Common myeloid progenitor, CD34-positive (primary cell): ENCODE measurements at regions not wholly inside any gene's neighbourhood (a gene's known extent, or its start where the extent isn't known, plus 50 kb on each side); places are given as distances from the start of the nearest gene placed in this dataset.

Experiments
- CTCF ChIA-PET: fragments of 350-600 bp; sonication (Branson Sonifier 250); formaldehyde crosslinking; loops from one replicate; lab custom pipeline; 2021; ENCODE audit warnings: antibody characterized with exemption; lab: Charles Lee
- POLR2A ChIA-PET: fragments of 350-600 bp; sonication (Branson Sonifier 250); formaldehyde crosslinking; loops from one replicate; lab custom pipeline; 2021; ENCODE audit warnings: antibody characterized with exemption; lab: Charles Lee
- DNase-seq, 3 donors: peaks; one replicate each; pipeline versions ENCODE4 v3.0.0 to v3.0.0-alpha.2; 2013
- H3K27ac ChIP-seq, 2 experiments: 1 replicate in 1 of 2; 2 replicates in 1 of 2; pipeline ENCODE4 v1.7.0; 2013; ENCODE audit warnings: inconsistent platforms in 2 of 2, low read length in 2 of 2, mild to moderate bottlenecking in 2 of 2, low read depth in 1 of 2, moderate library complexity in 1 of 2; ENCODE audit not compliant: severe bottlenecking in 2 of 2, insufficient read depth in 1 of 2, poor library complexity in 1 of 2
- H3K27me3 ChIP-seq, 5 experiments: replicated peaks in 2 of 5; 1 replicate in 3 of 5; 2 replicates in 2 of 5; pipeline versions ENCODE4 v1.6.1 to v1.7.0; 2013; ENCODE audit warnings: low read length in 4 of 5, mild to moderate bottlenecking in 2 of 5, moderate library complexity in 2 of 5, inconsistent platforms in 1 of 5; ENCODE audit not compliant: insufficient read depth in 5 of 5, control insufficient read depth in 4 of 5
- H3K36me3 ChIP-seq, 4 experiments: 1 replicate in 2 of 4; 2 replicates in 2 of 4; pipeline versions ENCODE4 v1.6.1 to v1.7.0; 2013; ENCODE audit warnings: low read length in 3 of 4, control low read depth in 1 of 4, mild to moderate bottlenecking in 1 of 4; ENCODE audit not compliant: control insufficient read depth in 4 of 4, insufficient read depth in 4 of 4
- H3K4me1 ChIP-seq, 4 experiments: 1 replicate in 3 of 4; 2 replicates in 1 of 4; pipeline versions ENCODE4 v1.6.1 to v1.7.1; 2013; ENCODE audit warnings: low read length in 3 of 4, mild to moderate bottlenecking in 3 of 4, control low read depth in 1 of 4, inconsistent platforms in 1 of 4, moderate library complexity in 1 of 4; ENCODE audit not compliant: control insufficient read depth in 4 of 4, insufficient read depth in 4 of 4; ENCODE audit errors: control extremely low read depth in 1 of 4
- H3K4me3 ChIP-seq, 7 experiments: 1 replicate in 4 of 7; 2 replicates in 3 of 7; pipeline versions ENCODE4 v1.5.1 to v1.7.0; 2013; ENCODE audit warnings: mild to moderate bottlenecking in 7 of 7, low read length in 6 of 7, moderate library complexity in 6 of 7, inconsistent platforms in 2 of 7, low read depth in 2 of 7, control low read depth in 1 of 7; ENCODE audit not compliant: insufficient read depth in 4 of 7, control insufficient read depth in 1 of 7; ENCODE audit errors: extremely low read depth in 1 of 7
- H3K9me3 ChIP-seq, 5 experiments: 1 replicate in 4 of 5; 2 replicates in 1 of 5; pipeline versions ENCODE4 v1.6.1 to v1.7.1; 2013; ENCODE audit warnings: low read length in 4 of 5, mild to moderate bottlenecking in 2 of 5, inconsistent platforms in 1 of 5, low read depth in 1 of 5, moderate library complexity in 1 of 5; ENCODE audit not compliant: control insufficient read depth in 4 of 5, insufficient read depth in 2 of 5; ENCODE audit errors: control extremely low read depth in 1 of 5
- WGBS: methylation state at CpG from one replicate; pipeline ENCODE4 v1.1.5; 2013; ENCODE audit not compliant: insufficient coverage; 5-methylcytosine and 5-hydroxymethylcytosine counted together

- POLR2A ChIA-PET, result no interaction called here
- DNase-seq, result no peak
- H3K4me1 ChIP-seq, result peaks cover 3 to 27% (median 24%) of the 10 kb centered on the region in 4 experiments
- WGBS, result 88% methylated on average over 2 of the region's 2 CpGs
- H3K9me3 ChIP-seq, result no peaks in the 10 kb centered on the region
- CTCF ChIA-PET, result no interaction called here
- H3K4me3 ChIP-seq, result no peak overlapping the region
- no peak overlapping the region for H3K27ac ChIP-seq
- H3K27me3 ChIP-seq, result peaks cover 0 to 58% (median 22%) of the 10 kb centered on the region in 5 experiments
- no peaks in the 10 kb centered on the region for H3K36me3 ChIP-seq
These were observed 153.2 kb upstream of the FRMD4B start for GRCh38 chr3:69539134-69539533.

DNA sequence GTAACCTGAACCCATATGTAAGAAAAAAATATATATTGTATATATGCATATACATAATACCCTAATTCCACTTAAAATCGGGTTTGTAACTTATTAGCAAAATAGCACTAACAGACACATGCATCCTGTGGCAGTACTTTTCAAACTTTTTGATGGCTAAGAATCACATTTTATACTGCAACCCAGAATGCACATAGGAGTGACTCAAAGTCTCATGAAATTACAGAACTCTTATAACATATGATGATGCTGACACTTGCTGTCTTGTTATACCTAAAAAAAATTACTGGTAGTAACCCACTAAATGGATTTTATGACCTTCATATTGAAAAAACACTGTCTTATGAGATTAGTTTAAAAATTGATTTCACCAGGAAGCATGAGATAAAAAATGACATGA is 152.4 kb upstream of the FRMD4B start:
- H3K27me3 ChIP-seq, result peaks cover 0 to 50% (median 16%) of the 10 kb centered on the region in 5 experiments
- H3K36me3 ChIP-seq, result no peaks in the 10 kb centered on the region
- DNase-seq, result no peak
- H3K27ac ChIP-seq, result no peak overlapping the region
- H3K4me3 ChIP-seq, result no peak overlapping the region
- peaks cover 3 to 26% (median 21%) of the 10 kb centered on the region in 4 experiments for H3K4me1 ChIP-seq
- CTCF ChIA-PET, result no interaction called here
- H3K9me3 ChIP-seq, result no peaks in the 10 kb centered on the region
- 100% methylated on average over 1 of the region's 1 CpG for WGBS
- POLR2A ChIA-PET, result no interaction called here

DNA sequence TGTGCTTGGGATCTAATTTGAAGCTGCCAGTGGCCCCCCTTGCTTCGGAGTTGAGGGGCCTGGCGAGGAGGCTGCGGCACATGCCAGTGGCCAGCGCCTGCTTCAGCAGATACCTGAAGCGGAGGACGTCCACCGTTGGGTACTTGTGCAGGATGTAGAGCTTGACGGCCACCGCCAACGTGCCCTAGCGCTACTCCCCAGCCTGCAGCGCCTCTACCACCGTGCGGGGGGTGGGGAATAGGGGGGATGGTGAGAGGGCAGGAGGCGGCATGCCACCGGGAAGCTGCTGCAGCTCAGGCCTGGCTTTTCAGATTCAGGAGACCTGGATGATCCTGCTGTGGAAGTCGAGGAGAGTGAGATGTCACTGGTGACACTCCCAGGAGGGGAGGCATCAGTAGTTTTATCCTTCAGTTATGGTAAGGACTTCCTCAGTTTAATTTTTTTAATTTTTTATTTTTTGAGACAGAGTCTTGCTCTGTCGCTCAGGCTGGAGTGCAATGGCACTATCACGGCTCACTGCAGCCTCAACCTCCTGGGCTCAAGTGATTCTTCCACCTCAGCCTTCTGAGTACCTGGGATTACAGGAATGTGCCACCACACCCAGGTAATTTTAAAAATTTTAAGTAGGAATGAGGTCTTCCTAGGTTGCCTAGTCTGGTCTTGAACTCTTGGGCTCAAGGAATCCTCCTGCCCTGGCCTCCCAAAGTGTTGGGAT is 150.6 kb upstream of the FRMD4B start:
- Histone ChIP-seq H3K36me3 (no peaks in the 10 kb centered on the region), H3K27ac (no peak overlapping the region), H3K9me3 (no peaks in the 10 kb centered on the region), H3K4me1 (peaks cover 2 to 8% (median 4%) of the 10 kb centered on the region in 4 experiments), H3K27me3 (peaks cover 0 to 32% (median 13%) of the 10 kb centered on the region in 5 experiments), H3K4me3 (no peak overlapping the region)
- DNase-seq, result no peak
- ChIA-PET CTCF (no interaction called here), POLR2A (no interaction called here)
- WGBS, result 91% methylated on average over 17 of the region's 19 CpGs

- ChIA-PET POLR2A (no interaction called here), CTCF (no interaction called here)
- no peak for DNase-seq
- 94% methylated on average over 9 of the region's 9 CpGs for WGBS
- H3K4me1 ChIP-seq, result no peaks in the 10 kb centered on the region
- H3K27me3 ChIP-seq, result peaks cover 0 to 23% (median 11%) of the 10 kb centered on the region in 5 experiments
- no peaks in the 10 kb centered on the region for H3K9me3 ChIP-seq
- H3K4me3 ChIP-seq, result no peak overlapping the region
- no peaks in the 10 kb centered on the region for H3K36me3 ChIP-seq
- H3K27ac ChIP-seq, result no peak overlapping the region
These were observed 149.7 kb upstream of the FRMD4B start for GRCh38 chr3:69535613-69536012.

DNA sequence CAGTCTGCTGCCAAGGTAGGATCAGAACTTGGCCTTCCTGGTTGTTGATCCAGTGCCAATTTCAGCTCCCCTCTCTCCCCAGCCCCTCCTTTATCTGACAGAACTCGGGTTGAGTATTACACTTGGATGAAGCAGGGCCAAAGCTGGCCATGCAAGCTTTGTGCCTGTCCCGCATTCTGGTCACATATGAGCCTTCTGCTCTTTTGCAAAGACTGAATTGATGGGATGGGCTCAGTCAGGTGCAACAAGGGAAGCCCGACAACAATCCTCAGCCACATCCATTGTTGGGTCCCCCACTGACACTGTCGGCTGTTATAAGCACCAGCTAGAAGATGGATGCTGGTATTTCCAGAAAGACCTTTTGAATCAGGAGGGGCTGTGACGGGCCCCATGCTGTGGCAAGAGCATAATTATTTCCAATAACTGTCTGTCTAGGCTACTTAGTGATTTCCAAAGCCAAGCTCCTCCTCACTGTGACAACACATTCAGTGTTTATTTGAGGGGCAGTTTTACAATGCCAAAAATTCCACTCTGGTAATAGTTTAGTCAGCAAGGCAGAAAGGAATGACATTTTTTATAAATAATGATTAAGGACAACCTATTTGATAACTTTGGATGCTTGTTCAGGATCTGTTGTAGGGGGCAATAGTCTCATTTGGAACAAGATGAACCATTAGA is 146.8 kb upstream of the FRMD4B start:
- ChIA-PET POLR2A (no interaction called here), CTCF (no interaction called here)
- H3K9me3 ChIP-seq, result no peaks in the 10 kb centered on the region
- H3K27me3 ChIP-seq, result peaks cover 0 to 5% (median 0%) of the 10 kb centered on the region in 5 experiments
- H3K4me1 ChIP-seq, result no peaks in the 10 kb centered on the region
- no peak overlapping the region for H3K27ac ChIP-seq
- 92% methylated on average over 5 of the region's 5 CpGs for WGBS
- H3K36me3 ChIP-seq, result no peaks in the 10 kb centered on the region
- no peak overlapping the region for H3K4me3 ChIP-seq
- DNase-seq, result no peak

GRCh38 chr3:69531576-69532546 is 146.0 kb upstream of the FRMD4B start:
- no peak for DNase-seq
- no peaks in the 10 kb centered on the region for H3K4me1 ChIP-seq
- ChIA-PET POLR2A (no interaction called here), CTCF (no interaction called here)
- WGBS, result 100% methylated on average over 2 of the region's 3 CpGs
- no peak overlapping the region for H3K4me3 ChIP-seq
- H3K27me3 ChIP-seq, result no peaks in the 10 kb centered on the region
- no peak overlapping the region for H3K27ac ChIP-seq
- H3K36me3 ChIP-seq, result no peaks in the 10 kb centered on the region
- no peaks in the 10 kb centered on the region for H3K9me3 ChIP-seq
